ENCODE measurements at regions not wholly inside any gene's neighbourhood (a gene's known extent, or its start where the extent isn't known, plus 50 kb on each side); places are given as distances from the start of the nearest gene placed in this dataset.

DNA sequence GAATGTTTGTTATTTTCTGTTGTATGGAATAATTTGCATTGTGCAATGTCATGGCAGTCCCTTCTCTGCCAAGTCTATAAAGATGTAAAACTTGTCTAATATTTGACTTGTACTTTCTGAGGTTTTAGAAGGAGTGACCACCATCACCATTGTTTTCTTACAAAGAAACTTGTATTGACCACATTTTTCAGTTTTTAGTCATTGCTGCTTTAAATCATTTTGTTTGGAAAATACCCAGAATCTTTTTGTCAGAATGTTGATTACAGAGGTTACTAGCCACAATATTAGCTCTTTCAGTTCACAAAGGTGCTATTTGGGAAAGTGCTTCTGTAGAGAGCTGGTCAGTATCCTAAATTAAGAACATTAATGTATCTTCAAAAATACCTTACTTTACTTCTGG lies 532.4 kb upstream of the GBE1 start:
- DNase-seq (ENCODE audit: low read depth, low spot score) = no peak

DNA sequence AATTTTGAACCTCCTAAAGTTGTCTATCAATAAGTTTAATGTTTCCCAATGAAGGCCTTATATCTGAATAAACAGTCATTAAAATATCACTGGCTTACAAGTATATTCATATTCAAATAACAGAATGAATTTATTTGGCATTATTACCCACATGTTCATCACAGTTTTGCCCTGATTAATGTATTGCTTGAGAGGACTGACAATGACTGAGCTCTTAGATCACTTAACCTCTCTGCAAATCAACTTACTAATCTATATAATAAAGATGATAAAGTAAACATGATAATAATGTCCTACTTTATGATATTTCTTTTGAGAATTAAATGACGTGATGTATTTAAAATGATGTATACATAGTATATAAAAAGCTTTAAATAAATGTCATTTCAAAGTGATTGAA lies 532.0 kb upstream of the GBE1 start:
- DNase-seq (ENCODE audit: low read depth, low spot score) = no peak

DNA sequence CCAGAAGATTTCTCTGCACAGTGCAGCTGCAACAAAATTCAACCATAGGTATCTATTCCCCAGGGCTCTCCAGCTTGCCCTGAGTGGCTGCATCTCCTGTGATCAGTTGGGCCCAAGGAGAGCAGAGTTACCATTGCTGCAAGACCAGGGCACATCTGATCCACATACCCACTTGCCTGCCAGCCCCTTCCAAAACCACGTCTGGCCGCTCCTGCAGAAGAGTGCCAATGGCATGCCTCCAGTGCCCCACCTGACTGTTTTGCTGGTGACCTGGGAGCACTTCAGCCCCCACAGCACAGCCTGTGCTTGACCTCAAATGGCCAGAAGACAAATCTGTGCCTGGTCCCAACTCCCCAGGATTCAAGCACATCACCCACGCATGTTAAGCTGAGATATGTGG lies 526.1 kb upstream of the GBE1 start:
- no peak for DNase-seq (ENCODE audit: low read depth, low spot score)

DNA sequence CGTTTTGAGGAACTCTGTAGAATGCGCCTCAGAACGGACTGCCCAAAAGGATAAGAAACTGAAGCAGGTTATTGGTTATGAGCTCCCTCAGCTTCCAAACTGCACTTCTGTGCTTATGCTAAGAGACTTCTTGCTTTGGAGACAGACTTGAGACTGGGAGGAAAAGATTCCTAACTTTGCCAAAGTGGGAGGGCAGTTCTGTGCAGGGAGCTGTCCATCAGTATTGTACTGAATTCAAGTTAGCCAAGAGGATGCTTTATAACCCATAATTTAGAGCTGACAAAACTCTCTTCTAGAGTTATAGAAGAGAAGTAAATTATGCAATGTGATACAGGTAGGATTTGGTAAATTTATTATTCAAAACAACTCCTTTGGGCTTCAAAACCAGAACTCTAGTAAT lies 519.8 kb upstream of the GBE1 start:
- DNase-seq (ENCODE audit: low read depth, low spot score) = no peak

DNA sequence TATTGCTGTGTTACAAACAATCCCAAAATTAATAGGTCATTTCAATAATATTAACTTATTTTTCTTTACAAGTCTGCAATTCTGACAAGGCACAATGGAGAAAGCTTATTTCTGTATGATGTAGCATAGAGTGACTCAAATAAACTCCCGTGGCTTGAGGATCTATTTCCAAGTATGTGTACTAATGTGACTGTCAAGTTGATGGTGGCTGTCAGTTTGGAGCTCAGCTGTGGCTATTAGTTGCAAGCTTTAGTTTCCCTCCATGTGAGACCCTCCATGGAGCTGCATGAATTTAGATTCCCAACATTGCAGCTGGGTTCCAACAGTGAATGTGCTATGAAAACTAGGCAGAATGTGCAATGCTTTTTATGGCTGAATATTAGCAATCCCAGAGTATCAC lies 515.5 kb upstream of the GBE1 start:
- DNase-seq (ENCODE audit: low read depth, low spot score) = no peak

DNA sequence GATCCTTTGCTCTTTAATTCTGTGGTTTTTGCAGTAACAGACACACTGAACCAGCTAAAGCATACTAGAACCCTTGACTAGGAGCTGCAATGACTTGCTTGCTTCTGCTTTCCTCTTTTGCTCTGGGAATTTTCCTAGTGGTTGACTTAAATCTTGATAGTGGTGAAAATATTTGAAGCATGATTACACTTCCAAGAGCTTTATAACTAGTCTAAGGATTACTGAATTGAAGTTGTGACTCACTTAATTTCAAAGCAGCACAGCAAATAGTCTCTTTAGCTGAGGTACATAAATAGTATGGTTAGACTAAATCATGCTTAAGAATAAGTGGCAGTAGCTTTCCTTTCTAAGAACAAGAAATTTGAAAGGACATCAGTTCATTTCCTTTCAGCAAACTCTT lies 513.5 kb upstream of the GBE1 start:
- DNase-seq (ENCODE audit: low read depth, low spot score) = no peak

DNA sequence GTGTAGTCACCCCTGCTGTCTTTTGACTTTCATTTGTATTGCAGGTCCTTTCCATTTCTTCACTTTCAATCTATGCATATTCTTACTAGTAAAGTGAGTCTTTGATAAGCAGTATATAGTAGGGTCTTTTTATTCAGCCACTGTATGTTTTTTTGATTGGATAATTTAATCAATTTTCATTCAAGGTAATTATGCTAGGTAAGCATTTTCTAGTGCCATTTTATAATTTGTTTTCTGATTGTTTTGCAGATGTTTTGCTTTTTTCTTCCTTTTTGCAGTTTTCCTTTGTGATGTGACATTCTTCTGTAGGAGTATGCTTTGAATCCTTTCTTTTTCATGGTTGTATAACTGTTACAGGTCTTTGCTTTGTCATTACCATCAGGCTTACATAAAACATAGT lies 504.3 kb upstream of the GBE1 start:
- DNase-seq (ENCODE audit: low read depth, low spot score) = no peak

DNA sequence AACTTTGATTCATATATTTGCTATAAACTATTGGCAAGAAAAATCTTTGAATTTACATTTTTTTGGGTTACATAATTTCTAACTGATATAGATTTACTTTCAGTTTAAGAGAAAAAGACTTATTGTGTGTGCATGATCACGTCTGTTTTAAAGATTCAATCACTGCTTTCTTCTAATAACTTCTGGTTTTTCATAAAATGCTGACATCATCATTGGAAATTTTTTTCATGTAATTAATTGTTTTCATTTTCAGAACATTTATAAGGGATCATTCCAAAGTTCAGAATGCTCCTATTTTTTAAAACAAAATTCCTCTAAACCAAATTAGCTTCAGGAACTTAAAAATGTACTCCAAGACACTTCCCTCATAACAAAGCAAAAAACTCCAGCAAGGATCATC lies 500.7 kb upstream of the GBE1 start:
- no peak for DNase-seq (ENCODE audit: low read depth, low spot score)

DNA sequence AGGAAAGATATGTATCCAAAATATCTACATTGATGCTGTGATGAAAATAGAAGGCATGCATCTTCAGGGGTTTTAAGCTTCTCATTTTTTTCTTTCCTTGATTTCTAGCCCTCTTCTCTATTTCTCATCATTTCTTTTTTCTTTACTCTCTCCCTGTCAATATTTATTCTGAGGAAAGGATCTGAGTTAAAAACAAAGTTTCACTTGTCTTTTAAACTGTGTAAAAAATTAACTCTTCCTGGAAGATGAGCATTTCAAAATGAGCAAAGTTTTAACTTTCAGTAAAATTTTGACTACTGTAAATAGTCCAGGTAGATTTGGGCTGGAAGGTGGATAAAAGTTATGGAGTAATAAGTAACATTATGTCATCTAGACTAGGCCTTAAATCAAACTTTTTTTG lies 500.2 kb upstream of the GBE1 start:
- DNase-seq (ENCODE audit: low read depth, low spot score) = no peak

DNA sequence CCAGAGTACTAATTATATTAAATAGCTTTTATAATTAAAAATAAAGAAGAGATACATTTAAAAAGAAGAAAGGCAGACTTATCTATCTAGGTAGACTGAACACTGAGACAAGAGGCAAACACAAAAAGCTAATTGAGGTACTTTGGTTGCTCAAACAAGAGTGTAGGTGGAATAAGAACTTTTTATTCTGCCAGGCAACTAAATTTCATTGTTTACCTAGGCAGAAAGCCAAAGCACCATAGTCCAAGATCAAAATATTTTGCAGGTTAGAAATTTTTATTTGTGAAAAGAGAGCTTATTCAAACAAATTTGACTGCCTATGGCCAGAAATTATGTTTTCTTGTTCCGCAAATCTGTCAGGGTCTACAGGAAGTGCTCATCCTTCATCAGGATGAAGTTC lies 499.6 kb upstream of the GBE1 start:
- no peak for DNase-seq (ENCODE audit: low read depth, low spot score)

DNA sequence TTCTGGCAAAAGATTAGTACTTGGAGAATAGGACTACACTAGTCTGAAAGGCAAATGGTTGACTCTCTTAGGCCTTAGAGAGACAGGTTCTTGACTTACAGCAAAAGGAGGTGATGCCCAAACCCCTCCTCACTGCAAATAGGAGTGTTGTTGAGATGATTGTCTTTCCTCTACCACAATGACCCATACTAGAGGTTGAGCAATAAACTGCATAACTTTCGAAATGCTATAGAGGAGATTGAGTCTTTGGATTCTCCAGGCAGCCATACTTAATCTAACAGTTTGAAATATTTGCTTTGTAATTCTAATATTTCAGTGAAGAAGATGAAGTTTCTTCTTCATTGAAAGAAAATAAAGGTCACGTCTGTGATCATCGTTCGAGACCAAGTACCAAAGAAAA lies 498.5 kb upstream of the GBE1 start:
- no peak for DNase-seq (ENCODE audit: low read depth, low spot score)

DNA sequence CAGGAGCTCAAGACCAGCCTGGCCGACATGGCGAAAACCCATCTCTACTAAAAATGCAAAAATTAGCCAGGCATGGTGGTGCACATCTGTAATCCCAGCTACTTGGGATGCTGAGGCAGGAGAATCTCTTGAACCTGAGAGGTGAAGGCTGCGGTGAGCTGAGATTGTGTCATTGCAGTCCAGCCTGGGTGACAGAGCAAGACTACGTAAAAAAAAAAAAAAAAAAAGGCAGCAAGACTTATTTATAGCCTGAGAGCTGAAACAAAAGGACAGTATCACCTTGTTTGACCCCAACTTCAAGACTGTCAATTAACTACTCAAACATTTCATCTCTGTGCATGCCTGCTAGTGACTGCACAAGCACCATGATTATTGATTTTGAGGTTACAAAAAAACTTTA lies 478.9 kb upstream of the GBE1 start:
- no peak for DNase-seq (ENCODE audit: low read depth, low spot score)

DNA sequence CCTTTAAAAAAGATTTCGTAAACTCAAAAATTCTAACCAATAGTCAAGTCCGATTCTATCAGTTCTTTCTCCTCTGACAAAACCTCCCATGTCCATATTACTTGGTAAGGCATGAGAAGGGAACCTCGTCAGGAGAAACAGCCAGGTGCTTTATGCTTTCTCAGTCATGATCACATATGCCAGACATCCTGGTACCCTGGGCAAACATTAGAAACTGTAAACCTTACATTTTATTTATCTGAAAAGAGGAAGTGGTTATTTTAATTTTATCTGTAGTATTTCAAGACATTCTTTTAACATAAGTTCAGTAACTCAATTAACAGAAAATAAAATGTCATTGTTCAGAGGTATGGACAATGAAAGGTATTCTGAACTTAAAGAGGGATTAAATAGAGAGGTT lies 474.8 kb upstream of the GBE1 start:
- no peak for DNase-seq (ENCODE audit: low read depth, low spot score)

DNA sequence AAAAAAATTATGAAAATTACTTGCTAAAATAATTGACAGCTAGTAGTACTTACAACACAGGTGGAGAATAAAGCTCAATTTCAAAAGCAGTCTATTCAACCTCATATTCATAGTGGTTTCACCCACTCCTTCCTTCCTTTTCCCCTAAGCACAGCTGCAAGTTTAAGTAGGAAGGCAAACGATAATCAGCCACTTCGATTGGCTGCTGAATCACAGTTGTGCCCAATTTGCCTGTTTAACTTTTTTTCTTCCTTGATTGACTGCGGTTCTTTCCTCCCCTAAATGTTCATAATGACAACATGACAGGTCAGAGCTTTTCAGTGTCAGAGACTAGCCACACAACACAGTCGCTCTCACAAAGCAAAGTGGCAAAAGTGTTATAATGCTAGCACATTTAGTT lies 468.0 kb upstream of the GBE1 start:
- DNase-seq (ENCODE audit: low read depth, low spot score) = no peak

DNA sequence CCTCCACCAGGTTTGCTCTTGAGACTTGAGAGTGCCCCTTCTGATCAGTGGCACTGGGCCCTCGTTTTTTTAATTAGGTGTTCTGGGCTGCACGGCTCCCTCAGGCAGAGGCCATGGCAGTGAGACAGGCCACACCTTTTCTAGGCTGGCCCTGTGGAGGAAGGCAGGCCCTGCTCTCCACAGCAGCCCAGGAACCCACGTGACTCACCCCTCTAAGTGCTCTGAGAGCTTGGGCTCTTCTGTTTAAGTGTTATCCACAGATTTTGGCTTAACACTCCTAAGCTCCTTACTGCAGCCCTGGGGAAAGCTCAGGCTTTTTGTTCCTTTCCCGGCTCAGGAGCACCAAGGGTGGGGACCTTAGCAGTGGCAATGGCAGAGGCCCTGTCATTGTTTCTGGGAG lies 463.2 kb upstream of the GBE1 start:
- DNase-seq (ENCODE audit: low read depth, low spot score) = no peak

DNA sequence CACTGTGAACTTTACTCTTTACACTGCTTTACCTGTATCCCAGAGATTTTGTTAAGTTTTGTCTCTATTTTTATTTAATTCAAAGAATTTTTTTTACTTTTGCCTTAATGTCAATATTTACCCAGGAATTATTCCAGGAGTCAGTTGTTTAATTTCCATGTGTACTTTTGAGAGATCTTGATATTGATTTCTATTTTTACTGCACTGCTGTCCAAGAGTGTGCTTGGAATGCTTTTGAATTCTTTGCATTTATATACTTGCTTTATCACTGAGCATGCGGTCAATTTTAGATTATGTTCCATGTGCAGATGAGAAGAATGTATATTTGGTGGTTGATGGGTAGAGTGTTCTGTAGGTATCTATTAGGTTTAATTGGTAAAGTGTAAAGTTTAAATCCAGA lies 461.0 kb upstream of the GBE1 start:
- DNase-seq (ENCODE audit: low read depth, low spot score) = no peak

DNA sequence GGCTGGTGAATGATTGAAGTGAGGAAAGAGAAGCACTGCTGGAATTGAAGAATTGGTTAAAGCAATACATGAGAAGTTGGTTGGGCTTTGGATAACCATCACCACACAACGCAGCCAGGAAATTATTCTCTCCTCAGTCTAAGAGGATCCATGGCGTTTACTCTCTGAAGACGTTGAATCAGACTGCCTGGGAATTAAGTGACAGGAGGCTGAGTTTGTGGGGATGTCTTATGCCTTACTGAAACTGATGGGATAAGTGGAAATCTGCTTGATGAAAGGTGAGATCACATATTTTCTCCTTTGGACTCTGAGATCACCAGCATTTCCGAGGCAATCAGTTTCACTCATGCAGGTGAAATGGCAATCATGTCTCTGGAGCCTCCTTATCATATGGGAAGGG lies 456.1 kb upstream of the GBE1 start:
- no peak for DNase-seq (ENCODE audit: low read depth, low spot score)

DNA sequence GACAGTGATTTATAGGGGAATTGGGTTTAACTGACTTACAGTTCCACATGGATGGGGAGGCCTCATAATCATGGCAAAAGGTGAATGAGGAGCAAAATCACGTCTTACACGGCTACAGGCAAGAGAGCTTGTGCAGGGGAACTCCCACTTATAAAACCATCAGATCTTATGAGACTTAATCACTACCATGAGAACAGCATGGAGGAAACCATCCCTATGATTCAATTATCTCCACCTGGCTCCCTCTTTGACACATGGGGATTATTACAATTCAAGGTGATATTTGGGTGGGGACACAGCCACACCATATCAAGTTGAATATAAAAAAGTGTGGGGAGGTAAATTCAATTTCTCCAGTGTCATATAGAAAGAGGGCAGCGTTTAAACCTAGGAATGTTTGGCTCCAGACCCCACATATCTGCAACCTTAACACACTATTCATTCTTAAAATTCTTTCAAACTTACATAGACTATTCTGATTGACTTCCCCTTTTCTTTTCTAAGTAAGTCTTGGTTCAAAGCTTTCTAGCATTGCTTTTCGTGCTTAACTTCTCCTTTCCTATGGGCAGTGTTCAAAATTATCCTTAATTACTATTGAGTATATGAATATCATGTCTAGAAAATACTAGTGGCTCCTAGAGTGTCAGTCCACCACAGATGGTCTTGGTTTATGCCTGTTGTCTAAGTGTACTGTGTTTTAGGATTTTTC lies 446.7 kb upstream of the GBE1 start:
- DNase-seq (ENCODE audit: low read depth, low spot score) = no peak

DNA sequence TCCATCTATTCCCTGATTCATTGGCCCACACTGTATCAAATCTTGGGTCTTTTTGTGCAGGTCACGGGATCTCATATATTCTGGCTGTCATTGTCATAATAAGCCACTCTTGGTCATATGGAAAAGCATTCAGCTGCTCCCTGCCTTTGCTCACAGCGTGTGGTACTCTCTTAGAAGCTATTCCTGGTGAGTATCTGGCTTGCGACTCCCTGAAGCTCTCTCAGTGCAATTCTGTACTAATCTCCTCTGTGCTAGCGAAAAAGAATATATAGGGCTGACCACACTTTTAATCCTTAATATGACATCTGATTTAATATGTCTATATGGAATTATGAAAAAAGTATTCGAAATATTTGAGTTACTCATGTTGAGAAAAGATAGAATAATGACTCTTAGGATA lies 440.8 kb upstream of the GBE1 start:
- DNase-seq (ENCODE audit: low read depth, low spot score) = no peak

DNA sequence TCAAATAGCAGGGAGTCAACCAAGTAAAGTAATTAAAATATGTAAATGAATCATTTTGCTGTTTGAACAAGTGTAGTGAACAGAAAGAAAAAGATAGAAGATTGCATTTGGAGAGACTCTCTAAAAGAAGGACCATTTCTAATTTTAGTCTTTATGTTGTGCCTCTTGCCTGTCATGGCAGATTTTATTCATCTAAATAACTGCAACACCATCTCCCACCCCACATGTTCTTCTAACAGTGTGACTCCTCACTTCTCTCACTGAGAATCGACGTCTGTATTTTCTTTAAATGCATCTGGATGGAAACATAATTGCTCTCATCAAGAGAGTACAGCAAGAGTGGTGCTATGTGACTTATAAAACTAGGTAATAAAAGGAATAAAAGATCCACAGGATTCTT lies 439.9 kb upstream of the GBE1 start:
- DNase-seq (ENCODE audit: low read depth, low spot score) = no peak

DNA sequence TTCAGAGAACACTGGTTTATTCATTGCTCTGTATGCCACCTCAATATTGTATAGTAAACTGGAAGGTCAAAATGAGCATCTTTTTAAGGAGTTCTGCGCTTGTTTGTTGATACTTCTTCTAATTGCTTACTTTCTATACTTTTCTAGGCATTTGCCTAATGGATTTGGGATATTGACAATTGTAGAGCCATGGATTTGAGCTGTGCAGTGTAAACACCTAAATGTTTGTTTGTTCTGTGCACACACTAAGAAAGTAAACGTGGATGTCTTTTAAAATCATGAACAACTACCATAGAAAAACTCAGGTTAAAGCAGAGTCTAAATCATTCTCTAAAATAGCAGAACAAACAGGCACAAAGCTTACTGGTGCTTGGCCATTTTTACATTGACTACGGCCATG lies 436.6 kb upstream of the GBE1 start:
- no peak for DNase-seq (ENCODE audit: low read depth, low spot score)

DNA sequence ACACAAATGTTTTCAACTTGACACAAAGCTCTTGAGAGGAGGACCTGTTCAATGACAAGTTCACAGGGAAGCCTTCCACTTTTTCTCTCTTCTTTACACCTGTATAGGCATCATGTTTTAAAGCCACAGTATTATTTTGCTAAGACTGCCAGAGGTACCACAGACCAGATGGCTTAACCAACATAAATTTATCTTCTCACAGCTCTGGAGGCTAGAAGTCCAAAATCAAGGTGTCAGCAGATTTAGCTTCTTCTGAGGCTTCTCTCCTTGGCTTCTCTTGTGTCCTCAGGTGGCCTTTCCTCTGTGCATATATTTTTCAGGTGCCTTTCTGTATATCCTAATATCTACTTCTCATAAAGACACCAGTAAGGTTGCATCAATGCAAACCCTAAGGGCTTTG lies 435.2 kb upstream of the GBE1 start:
- no peak for DNase-seq (ENCODE audit: low read depth, low spot score)

DNA sequence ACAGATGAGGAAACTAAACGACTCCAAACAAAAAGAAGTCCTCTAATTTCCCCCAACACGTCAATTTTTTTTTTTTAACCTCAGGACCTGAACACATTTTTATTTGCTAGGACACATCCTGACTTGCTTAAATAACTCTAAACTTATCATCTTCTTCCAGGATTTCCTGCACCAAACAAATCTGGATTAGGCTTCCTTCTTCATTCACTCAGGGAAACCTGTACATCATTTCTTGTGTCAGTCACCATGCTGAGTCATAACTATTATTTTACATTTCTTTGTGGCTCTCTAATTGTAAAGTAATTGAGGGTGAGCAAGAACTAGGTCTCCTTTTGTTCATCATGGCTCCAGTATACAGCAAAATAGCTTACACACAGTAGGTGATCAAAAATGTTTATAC lies 433.4 kb upstream of the GBE1 start:
- no peak for DNase-seq (ENCODE audit: low read depth, low spot score)

DNA sequence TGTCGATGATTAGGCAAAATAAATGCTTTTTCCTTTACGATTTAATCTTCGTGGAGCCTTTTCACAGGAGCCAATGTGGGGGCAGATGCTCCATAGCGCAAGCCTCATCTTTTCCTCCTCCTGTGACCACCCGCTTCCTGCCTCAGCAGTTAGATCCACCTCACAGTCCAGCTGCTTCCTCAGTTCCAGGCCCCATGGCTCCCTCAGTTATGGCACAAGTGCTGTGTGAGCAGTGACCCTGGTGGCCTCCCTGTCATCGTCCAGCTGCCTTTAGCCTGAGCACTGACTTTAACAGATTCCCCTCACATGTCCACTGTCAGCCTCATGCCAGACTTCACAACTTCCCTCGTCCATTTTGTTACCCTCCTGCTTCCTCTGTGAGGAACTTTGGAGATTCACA lies 424.6 kb upstream of the GBE1 start:
- DNase-seq (ENCODE audit: low read depth, low spot score) = no peak

DNA sequence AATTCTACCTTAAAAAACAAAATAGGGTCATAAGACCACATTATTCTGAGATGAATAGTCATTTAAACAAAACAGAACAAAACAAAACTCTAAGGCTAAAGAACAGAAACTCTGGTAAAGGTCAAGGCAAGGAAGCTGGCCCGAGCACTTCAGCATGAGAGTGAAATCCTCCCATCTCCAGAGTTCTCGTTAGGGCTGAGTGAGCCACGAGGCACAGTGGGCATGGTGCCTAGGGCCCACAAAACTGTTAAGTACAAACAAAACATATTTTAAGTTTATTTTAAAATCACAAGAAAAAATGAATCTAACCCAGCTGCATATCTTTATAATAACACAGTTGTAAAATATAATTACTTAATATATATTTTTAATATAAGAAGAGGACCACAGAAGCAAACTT lies 417.8 kb upstream of the GBE1 start:
- no peak for DNase-seq (ENCODE audit: low read depth, low spot score)

All from smooth muscle cell of the brain vasculature (primary cell).